Sigmoid colon (tissue), 6 donors: ENCODE measurements at regions not wholly inside any gene's neighbourhood (a gene's known extent, or its start where the extent isn't known, plus 50 kb on each side); places are given as distances from the start of the nearest gene placed in this dataset.

Experiments
- DNase-seq: peaks from one replicate; pipeline ENCODE4 v3.0.0-alpha.2; 2019
- H3K27ac ChIP-seq, 4 donors: fragments of 200-600 bp; sonication (generic); one replicate each; pipeline ENCODE4 v1.5.1; 2016 to 2019; ENCODE audit warnings: mild to moderate bottlenecking in 1 of 4
- H3K27me3 ChIP-seq, 3 donors: fragments of 200-600 bp; sonication (generic); one replicate each; pipeline ENCODE4 v1.5.1; 2019; ENCODE audit warnings: mild to moderate bottlenecking in 1 of 3
- H3K36me3 ChIP-seq, 4 donors: fragments of 200-600 bp; sonication (generic); one replicate each; pipeline ENCODE4 v1.5.1; 2016 to 2019
- H3K4me1 ChIP-seq, 4 donors: fragments of 200-600 bp; sonication (generic); one replicate each; pipeline ENCODE4 v1.5.1; 2017 to 2019
- H3K4me3 ChIP-seq, 4 donors: fragments of 200-600 bp; sonication (generic); one replicate each; pipeline ENCODE4 v1.5.1; 2017 to 2019; ENCODE audit warnings: mild to moderate bottlenecking in 2 of 4, moderate library complexity in 1 of 4
- H3K9me3 ChIP-seq, 4 donors: fragments of 200-600 bp in 3 of 4; sonication (generic) in 3 of 4; one replicate each; pipeline versions ENCODE4 v1.5.1 to v1.6.1; 2013 to 2019
- CTCF ChIP-seq, 4 experiments: fragments of 450-650 bp in 3 of 4; fragments of 200-600 bp in 1 of 4; IDR thresholded peaks; one replicate each; pipeline ENCODE4 v1.5.1; 2016 to 2019; ENCODE audit warnings: antibody characterized with exemption in 4 of 4, mild to moderate bottlenecking in 3 of 4, moderate library complexity in 2 of 4
- EP300 ChIP-seq, 4 donors: sonication (generic); formaldehyde crosslinking; IDR thresholded peaks; one replicate each; pipeline ENCODE4 v1.6.1; 2017; ENCODE audit warnings: antibody characterized with exemption in 4 of 4
- POLR2A ChIP-seq, 2 donors: fragments of 450-650 bp; IDR thresholded peaks; one replicate each; pipeline ENCODE4 v1.6.1; 2016; ENCODE audit warnings: antibody characterized with exemption in 2 of 2, mild to moderate bottlenecking in 2 of 2, moderate library complexity in 2 of 2
- POLR2AphosphoS5 ChIP-seq, 4 donors: sonication (generic); formaldehyde crosslinking; IDR thresholded peaks; one replicate each; pipeline ENCODE4 v1.6.1; 2017; ENCODE audit warnings: antibody characterized with exemption in 4 of 4
- WGBS, 2 donors: extraction: QIAGEN DNeasy Blood & Tissue Kit; methylation state at CpG; one replicate each; pipeline ENCODE4 v1.1.7; 2013; 5-methylcytosine and 5-hydroxymethylcytosine counted together
- intact Hi-C: fragments of 100-400 bp; cut with DNase I; formaldehyde crosslinking; loops from one replicate; pipeline ENCODE4 v1.15.1; 2023
- donor health status: healthy with polysubstance abuse.
- donor health status: healthy.

GRCh38 chr2:226409134-226409533 is 390.5 kb downstream of the IRS1 start:
- Histone ChIP-seq H3K4me1 (peaks cover 0 to 16% (median 8%) of the 10 kb centered on the region in 4 donors), H3K27me3 (no peaks in the 10 kb centered on the region), H3K36me3 (no peaks in the 10 kb centered on the region), H3K27ac (no peak overlapping the region), H3K9me3 (no peaks in the 10 kb centered on the region), H3K4me3 (no peak overlapping the region)
- DNase-seq: no peak
- TF ChIP-seq EP300 (IDR thresholded peaks at IDR 0.05) (no peak), POLR2AphosphoS5 (IDR thresholded peaks at IDR 0.05) (no peak), CTCF (IDR thresholded peaks at IDR 0.05) (no peak), POLR2A (IDR thresholded peaks at IDR 0.05) (no peak)
- intact Hi-C loops: no loop called here
- 90 to 95% methylated on average over 1 of the region's 1 CpG for WGBS, 2 donors

- H3K4me1 ChIP-seq: peaks cover 0 to 16% (median 8%) of the 10 kb centered on the region in 4 donors
- no peak overlapping the region for H3K4me3 ChIP-seq
- TF ChIP-seq EP300 (IDR thresholded peaks at IDR 0.05) (no peak), POLR2AphosphoS5 (IDR thresholded peaks at IDR 0.05) (no peak), POLR2A (IDR thresholded peaks at IDR 0.05) (no peak), CTCF (IDR thresholded peaks at IDR 0.05) (no peak)
- no peak overlapping the region for H3K27ac ChIP-seq
- no peaks in the 10 kb centered on the region for H3K36me3 ChIP-seq
- intact Hi-C loops: no loop called here
- WGBS, 2 donors: 87 to 90% methylated on average over 4 of the region's 4 CpGs
- H3K27me3 ChIP-seq: no peaks in the 10 kb centered on the region
- H3K9me3 ChIP-seq: no peaks in the 10 kb centered on the region
- DNase-seq: no peak
Observed at GRCh38 chr2:226408141-226408540, 391.5 kb downstream of the IRS1 start.

GRCh38 chr2:226407135-226407534 is 392.5 kb downstream of the IRS1 start:
- Histone ChIP-seq H3K4me1 (peaks cover 0 to 16% (median 8%) of the 10 kb centered on the region in 4 donors), H3K4me3 (no peak overlapping the region), H3K36me3 (no peaks in the 10 kb centered on the region), H3K27me3 (no peaks in the 10 kb centered on the region), H3K9me3 (no peaks in the 10 kb centered on the region), H3K27ac (peak overlapping the region in 2 of 4 donors; percentile 36 to 40)
- no peak for DNase-seq
- no peak for TF ChIP-seq CTCF (IDR thresholded peaks at IDR 0.05)
- no peak for TF ChIP-seq POLR2A (IDR thresholded peaks at IDR 0.05)
- peak in 2 of 4 donors; percentile 21 to 22 for TF ChIP-seq POLR2AphosphoS5 (IDR thresholded peaks at IDR 0.05)
- no peak for TF ChIP-seq EP300 (IDR thresholded peaks at IDR 0.05)
- intact Hi-C loops: no loop called here
- 44 to 76% methylated on average over 2 of the region's 2 CpGs for WGBS, 2 donors

- no peaks in the 10 kb centered on the region for H3K9me3 ChIP-seq
- no peaks in the 10 kb centered on the region for H3K27me3 ChIP-seq
- no peaks in the 10 kb centered on the region for H3K36me3 ChIP-seq
- no peak for DNase-seq
- WGBS, 2 donors: 73 to 75% methylated on average over 1 of the region's 1 CpG
- TF ChIP-seq POLR2A (IDR thresholded peaks at IDR 0.05) (no peak), POLR2AphosphoS5 (IDR thresholded peaks at IDR 0.05) (no peak), CTCF (IDR thresholded peaks at IDR 0.05) (no peak), EP300 (IDR thresholded peaks at IDR 0.05) (no peak)
- peaks cover 0 to 16% (median 8%) of the 10 kb centered on the region in 4 donors for H3K4me1 ChIP-seq
- no peak overlapping the region for H3K4me3 ChIP-seq
- no peak overlapping the region for H3K27ac ChIP-seq
- intact Hi-C loops: no loop called here
Observed at GRCh38 chr2:226405465-226405864, 394.2 kb downstream of the IRS1 start.

- no peak for DNase-seq
- Histone ChIP-seq H3K27me3 (no peaks in the 10 kb centered on the region), H3K27ac (no peak overlapping the region), H3K4me3 (no peak overlapping the region), H3K36me3 (no peaks in the 10 kb centered on the region), H3K9me3 (no peaks in the 10 kb centered on the region), H3K4me1 (peaks cover 0 to 16% (median 8%) of the 10 kb centered on the region in 4 donors)
- intact Hi-C loops: no loop called here
- TF ChIP-seq POLR2AphosphoS5 (IDR thresholded peaks at IDR 0.05) (no peak), POLR2A (IDR thresholded peaks at IDR 0.05) (no peak), CTCF (IDR thresholded peaks at IDR 0.05) (no peak), EP300 (IDR thresholded peaks at IDR 0.05) (no peak)
- 79 to 81% methylated on average over 2 of the region's 2 CpGs for WGBS, 2 donors
Observed at GRCh38 chr2:226403369-226403768, 396.3 kb downstream of the IRS1 start.
